DMS153 (cell line): ENCODE measurements at regions not wholly inside any gene's neighbourhood (a gene's known extent, or its start where the extent isn't known, plus 50 kb on each side); places are given as distances from the start of the nearest gene placed in this dataset.
"Not testable (repeated sequence)": the region's sequence is repeated elsewhere in the genome, so short reads cannot be mapped to it uniquely, and the experiment has no call there.

Source experiments
- DNase-seq: peaks from one replicate; lab custom pipeline; 2025; lab: John Stamatoyannopoulos, UW

- DNase-seq = no peak
Observed at GRCh38 chr15:60265057-60265456, 132.7 kb downstream of the ANXA2 start.

- DNase-seq = no peak
Observed at GRCh38 chr15:60272623-60273022, 125.2 kb downstream of the ANXA2 start.

GRCh38 chr15:60275624-60276023 lies 122.2 kb downstream of the ANXA2 start:
- DNase-seq = no peak

GRCh38 chr15:60278879-60279278 lies 118.9 kb downstream of the ANXA2 start:
- no peak for DNase-seq

GRCh38 chr15:60280259-60280658 lies 117.5 kb downstream of the ANXA2 start:
- DNase-seq = no peak

GRCh38 chr15:60283936-60284335 lies 113.8 kb downstream of the ANXA2 start:
- DNase-seq = no peak

- DNase-seq = not testable (repeated sequence)
Observed at GRCh38 chr15:60295901-60296300, 101.9 kb downstream of the ANXA2 start.

GRCh38 chr15:60297047-60297446 lies 100.7 kb downstream of the ANXA2 start:
- no peak for DNase-seq
